SK-MEL-5 (cell line): ENCODE measurements at regions not wholly inside any gene's neighbourhood (a gene's known extent, or its start where the extent isn't known, plus 50 kb on each side); places are given as distances from the start of the nearest gene placed in this dataset.

Source experiments
- DNase-seq: peaks from one replicate; pipeline ENCODE4 v3.0.0-alpha.2; 2016; ENCODE audit warnings: low read depth, low spot score
- in situ Hi-C: cut with HindIII; loops from 2 replicates; pipeline ENCODE4 v1.10.0; 2016; ENCODE audit warnings: low sequenced_read_pairs, high pct_unique_total_duplicates, low pct_unique_long_range_greater_than_20kb

GRCh38 chr2:13066676-13067075, 349.9 kb downstream of the TRIB2 start:
- no peak for DNase-seq
- in situ Hi-C loops: no loop called here

- in situ Hi-C loops: no loop called here
- no peak for DNase-seq
These were observed 350.8 kb downstream of the TRIB2 start for GRCh38 chr2:13067508-13067907.

- in situ Hi-C loops: no loop called here
- no peak for DNase-seq
These were observed 373.2 kb downstream of the TRIB2 start for GRCh38 chr2:13089971-13090370.

- DNase-seq: no peak
- in situ Hi-C loops: no loop called here
These were observed 374.7 kb downstream of the TRIB2 start for GRCh38 chr2:13091455-13091854.

GRCh38 chr2:13091861-13092378, 375.2 kb downstream of the TRIB2 start:
- in situ Hi-C loops: no loop called here
- no peak for DNase-seq

- DNase-seq: no peak
- in situ Hi-C loops: no loop called here
These were observed 376.8 kb downstream of the TRIB2 start for GRCh38 chr2:13093416-13093991.

GRCh38 chr2:13102397-13103063, 385.8 kb downstream of the TRIB2 start:
- in situ Hi-C loops: no loop called here
- DNase-seq: no peak

- in situ Hi-C loops: no loop called here
- DNase-seq: no peak
These were observed 386.4 kb downstream of the TRIB2 start for GRCh38 chr2:13103151-13103550.

- in situ Hi-C loops: no loop called here
- no peak for DNase-seq
These were observed 387.2 kb downstream of the TRIB2 start for GRCh38 chr2:13103778-13104493.

GRCh38 chr2:13104723-13105122, 388.0 kb downstream of the TRIB2 start:
- in situ Hi-C loops: no loop called here

GRCh38 chr2:13106302-13106701, 389.6 kb downstream of the TRIB2 start:
- in situ Hi-C loops: no loop called here
- peak; percentile 38 for DNase-seq

More at GRCh38 chr2:13104723-13105122, 388.0 kb downstream of the TRIB2 start:
- DNase-seq: no peak

GRCh38 chr2:13109516-13109915, 392.8 kb downstream of the TRIB2 start:
- DNase-seq: no peak
- in situ Hi-C loops: no loop called here

GRCh38 chr2:13110825-13111224, 394.1 kb downstream of the TRIB2 start:
- in situ Hi-C loops: no loop called here
- DNase-seq: no peak

GRCh38 chr2:13113002-13113401, 396.3 kb downstream of the TRIB2 start:
- DNase-seq: no peak
- in situ Hi-C loops: no loop called here

GRCh38 chr2:13114391-13114790, 397.7 kb downstream of the TRIB2 start:
- DNase-seq: no peak
- in situ Hi-C loops: no loop called here

- in situ Hi-C loops: no loop called here
- DNase-seq: no peak
These were observed 398.9 kb downstream of the TRIB2 start for GRCh38 chr2:13115643-13116042.

- in situ Hi-C loops: no loop called here
- peak; percentile 16 for DNase-seq
These were observed 404.4 kb downstream of the TRIB2 start for GRCh38 chr2:13121096-13121495.

- DNase-seq: peak; percentile 57
- in situ Hi-C loops: no loop called here
These were observed 411.4 kb downstream of the TRIB2 start for GRCh38 chr2:13128139-13128538.

- in situ Hi-C loops: no loop called here
- DNase-seq: no peak
These were observed 418.6 kb downstream of the TRIB2 start for GRCh38 chr2:13135369-13135768.
